ENCODE measurements at regions not wholly inside any gene's neighbourhood (a gene's known extent, or its start where the extent isn't known, plus 50 kb on each side); places are given as distances from the start of the nearest gene placed in this dataset.

GRCh38 chr3:72590732-72591221, 257.5 kb downstream of the SHQ1 start:
- Histone ChIP-seq H3K9me3 (ENCODE audit: control insufficient read depth in 4 of 4, insufficient read depth in 3 of 4, low read length in 3 of 4) (no peaks in the 10 kb centered on the region), H3K4me3 (no peak overlapping the region), H3K27me3 (ENCODE audit: control insufficient read depth in 3 of 3, insufficient read depth in 3 of 3, low read length in 2 of 3) (no peaks in the 10 kb centered on the region), H3K9ac (ENCODE audit: insufficient read depth in 1 of 2, low read length in 2 of 2) (no peak overlapping the region), H3K4me1 (ENCODE audit: control insufficient read depth in 5 of 5, insufficient read depth in 5 of 5, low read length in 5 of 5) (peaks cover 0 to 30% (median 4%) of the 10 kb centered on the region in 5 donors), H3K27ac (ENCODE audit: low read depth in 1 of 2, low read length in 1 of 2) (no peak overlapping the region), H3K36me3 (ENCODE audit: control insufficient read depth in 4 of 4, insufficient read depth in 4 of 4, low read length in 4 of 4) (no peaks in the 10 kb centered on the region)
- ATAC-seq (ENCODE audit: insufficient read depth, low FRiP score) = no peak
- WGBS, 2 donors = 84 to 89% methylated on average over 12 of the region's 12 CpGs
- TF ChIP-seq CTCF (IDR thresholded peaks at IDR 0.05; ENCODE audit: control extremely low read depth, extremely low read depth) = no peak
- no peak for DNase-seq

- ATAC-seq (ENCODE audit: insufficient read depth, low FRiP score) = no peak
- Histone ChIP-seq H3K27ac (ENCODE audit: low read depth in 1 of 2, low read length in 1 of 2) (no peak overlapping the region), H3K4me1 (ENCODE audit: control insufficient read depth in 5 of 5, insufficient read depth in 5 of 5, low read length in 5 of 5) (peaks cover 0 to 29% (median 4%) of the 10 kb centered on the region in 5 donors), H3K4me3 (no peak overlapping the region), H3K36me3 (ENCODE audit: control insufficient read depth in 4 of 4, insufficient read depth in 4 of 4, low read length in 4 of 4) (no peaks in the 10 kb centered on the region), H3K9ac (ENCODE audit: insufficient read depth in 1 of 2, low read length in 2 of 2) (no peak overlapping the region), H3K9me3 (ENCODE audit: control insufficient read depth in 4 of 4, insufficient read depth in 3 of 4, low read length in 3 of 4) (no peaks in the 10 kb centered on the region), H3K27me3 (ENCODE audit: control insufficient read depth in 3 of 3, insufficient read depth in 3 of 3, low read length in 2 of 3) (no peaks in the 10 kb centered on the region)
- WGBS, 2 donors = 96 to 100% methylated on average over 3 of the region's 3 CpGs
- no peak for TF ChIP-seq CTCF (IDR thresholded peaks at IDR 0.05; ENCODE audit: control extremely low read depth, extremely low read depth)
- DNase-seq = no peak
Measured at GRCh38 chr3:72587282-72587681, 261.0 kb downstream of the SHQ1 start.

- DNase-seq (no peak), ATAC-seq (ENCODE audit: insufficient read depth, low FRiP score) (no peak)
- Histone ChIP-seq H3K36me3 (ENCODE audit: control insufficient read depth in 4 of 4, insufficient read depth in 4 of 4, low read length in 4 of 4) (no peaks in the 10 kb centered on the region), H3K9ac (ENCODE audit: insufficient read depth in 1 of 2, low read length in 2 of 2) (no peak overlapping the region), H3K9me3 (ENCODE audit: control insufficient read depth in 4 of 4, insufficient read depth in 3 of 4, low read length in 3 of 4) (no peaks in the 10 kb centered on the region), H3K27me3 (ENCODE audit: control insufficient read depth in 3 of 3, insufficient read depth in 3 of 3, low read length in 2 of 3) (no peaks in the 10 kb centered on the region), H3K27ac (ENCODE audit: low read depth in 1 of 2, low read length in 1 of 2) (no peak overlapping the region), H3K4me3 (no peak overlapping the region), H3K4me1 (ENCODE audit: control insufficient read depth in 5 of 5, insufficient read depth in 5 of 5, low read length in 5 of 5) (peaks cover 0 to 23% (median 4%) of the 10 kb centered on the region in 5 donors)
- no peak for TF ChIP-seq CTCF (IDR thresholded peaks at IDR 0.05; ENCODE audit: control extremely low read depth, extremely low read depth)
- WGBS, 2 donors = 94% methylated on average over 7 of the region's 7 CpGs
Measured at GRCh38 chr3:72586694-72587093, 261.6 kb downstream of the SHQ1 start.

- no peaks in the 10 kb centered on the region for H3K27me3 ChIP-seq (ENCODE audit: control insufficient read depth in 3 of 3, insufficient read depth in 3 of 3, low read length in 2 of 3)
- TF ChIP-seq CTCF (IDR thresholded peaks at IDR 0.05; ENCODE audit: control extremely low read depth, extremely low read depth) = no peak
- H3K4me3 ChIP-seq = no peak overlapping the region
- peak in 2 of 3 donors; percentile 62 to 66 for DNase-seq
- peaks cover 0 to 16% (median 4%) of the 10 kb centered on the region in 5 donors for H3K4me1 ChIP-seq (ENCODE audit: control insufficient read depth in 5 of 5, insufficient read depth in 5 of 5, low read length in 5 of 5)
- H3K27ac ChIP-seq (ENCODE audit: low read depth in 1 of 2, low read length in 1 of 2) = no peak overlapping the region
- no peaks in the 10 kb centered on the region for H3K9me3 ChIP-seq (ENCODE audit: control insufficient read depth in 4 of 4, insufficient read depth in 3 of 4, low read length in 3 of 4)
- no peaks in the 10 kb centered on the region for H3K36me3 ChIP-seq (ENCODE audit: control insufficient read depth in 4 of 4, insufficient read depth in 4 of 4, low read length in 4 of 4)
- WGBS, 2 donors = 79 to 83% methylated on average over 4 of the region's 4 CpGs
- no peak for ATAC-seq (ENCODE audit: insufficient read depth, low FRiP score)
- H3K9ac ChIP-seq (ENCODE audit: insufficient read depth in 1 of 2, low read length in 2 of 2) = no peak overlapping the region
Measured at GRCh38 chr3:72585966-72586365, 262.3 kb downstream of the SHQ1 start.
